D341Med (cell line): ENCODE measurements at regions not wholly inside any gene's neighbourhood (a gene's known extent, or its start where the extent isn't known, plus 50 kb on each side); places are given as distances from the start of the nearest gene placed in this dataset.

ENCODE experiments used
- DNase-seq: peaks from one replicate; pipeline ENCODE4 v3.0.0; 2012; ENCODE audit warnings: low spot score

DNA sequence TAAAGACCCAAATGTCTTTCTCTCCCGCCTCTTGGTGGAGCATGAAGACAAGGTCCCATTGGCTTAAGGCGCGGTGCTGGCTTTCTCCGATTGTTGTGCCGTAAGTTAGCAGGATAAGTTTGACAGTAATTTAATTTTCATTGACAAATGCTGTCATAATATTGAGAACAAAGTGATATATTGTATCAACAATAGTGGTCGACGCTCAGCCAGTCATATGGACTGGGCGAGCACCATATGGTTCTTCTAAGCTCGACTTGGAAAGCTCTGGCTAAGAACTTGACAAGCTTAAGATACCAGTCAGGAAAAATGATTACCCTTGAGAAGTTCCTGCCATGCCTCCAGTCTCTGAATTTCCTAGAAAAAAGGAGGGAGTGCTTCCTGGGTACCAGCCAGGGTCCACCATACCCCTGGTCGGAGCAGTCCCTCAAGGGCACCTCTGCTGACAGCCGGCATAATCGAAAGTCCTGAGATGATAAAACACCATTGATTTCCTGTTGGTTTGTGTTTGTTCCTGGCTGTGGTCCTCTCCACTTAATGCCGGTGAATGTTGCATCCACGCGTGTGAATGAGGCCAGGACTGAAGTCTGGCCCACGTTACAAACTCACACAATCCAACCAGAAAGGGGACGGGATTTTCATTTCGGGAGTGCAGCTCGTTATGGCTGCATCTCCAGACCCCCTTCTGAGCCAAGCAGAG is 262.1 kb downstream of the ZNF536 start:
- no peak for DNase-seq

DNA sequence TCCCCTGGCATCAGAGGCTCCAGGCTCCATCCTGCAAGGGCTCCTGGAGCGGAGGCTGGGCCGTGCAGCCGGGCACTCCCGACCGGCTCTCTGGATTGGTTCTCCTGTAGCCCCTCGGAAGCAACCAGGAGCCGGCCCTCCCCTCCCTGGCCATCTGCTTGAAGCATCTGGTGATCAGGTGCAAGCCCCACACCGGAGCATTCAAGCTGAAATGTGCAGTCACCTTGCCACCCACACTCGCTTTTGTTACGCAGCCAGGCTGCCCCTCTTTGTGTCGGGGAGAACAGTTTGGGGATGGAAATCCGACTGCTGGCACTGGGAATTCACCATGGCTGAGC is 258.8 kb downstream of the ZNF536 start:
- DNase-seq = peak; percentile 77

- DNase-seq = no peak
Observed at GRCh38 chr19:30630289-30631032, 258.3 kb downstream of the ZNF536 start.

DNA sequence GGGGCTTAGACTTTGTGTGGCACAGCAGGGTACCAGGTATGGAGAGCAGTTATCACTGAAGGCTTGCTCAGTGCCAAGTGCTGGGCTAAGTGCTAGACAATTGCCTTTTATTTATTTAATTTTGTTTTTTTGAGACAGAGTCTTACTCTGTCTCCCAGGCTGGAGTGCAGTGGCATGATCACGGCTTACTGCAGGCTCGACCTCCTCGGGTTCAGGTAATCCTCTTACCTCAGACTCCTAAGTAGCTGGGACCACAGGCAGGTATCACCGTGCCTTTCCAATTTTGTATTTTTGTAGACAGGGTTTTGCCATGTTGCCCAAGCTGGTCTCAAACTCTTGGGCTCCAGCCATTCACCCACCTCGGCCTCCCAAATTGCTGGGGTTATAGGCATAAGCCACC is 256.9 kb downstream of the ZNF536 start:
- DNase-seq = no peak

DNA sequence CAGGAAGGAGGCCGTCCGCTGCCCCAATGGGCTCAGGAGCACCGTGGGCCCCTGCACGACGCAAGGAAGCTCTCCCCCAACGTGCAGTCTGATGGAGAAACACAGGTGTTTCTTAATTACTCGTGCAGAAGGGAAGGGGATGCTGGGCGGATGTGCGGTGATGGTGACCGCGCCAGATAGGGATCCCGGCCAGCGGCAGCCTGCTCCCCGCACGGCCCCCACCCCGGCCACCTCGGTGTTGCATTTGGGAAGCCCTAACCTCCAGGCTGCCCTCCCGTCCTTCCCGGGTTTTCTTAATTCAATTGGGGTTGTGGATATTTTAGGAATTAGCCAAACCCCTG is 254.4 kb downstream of the ZNF536 start:
- DNase-seq = no peak

DNA sequence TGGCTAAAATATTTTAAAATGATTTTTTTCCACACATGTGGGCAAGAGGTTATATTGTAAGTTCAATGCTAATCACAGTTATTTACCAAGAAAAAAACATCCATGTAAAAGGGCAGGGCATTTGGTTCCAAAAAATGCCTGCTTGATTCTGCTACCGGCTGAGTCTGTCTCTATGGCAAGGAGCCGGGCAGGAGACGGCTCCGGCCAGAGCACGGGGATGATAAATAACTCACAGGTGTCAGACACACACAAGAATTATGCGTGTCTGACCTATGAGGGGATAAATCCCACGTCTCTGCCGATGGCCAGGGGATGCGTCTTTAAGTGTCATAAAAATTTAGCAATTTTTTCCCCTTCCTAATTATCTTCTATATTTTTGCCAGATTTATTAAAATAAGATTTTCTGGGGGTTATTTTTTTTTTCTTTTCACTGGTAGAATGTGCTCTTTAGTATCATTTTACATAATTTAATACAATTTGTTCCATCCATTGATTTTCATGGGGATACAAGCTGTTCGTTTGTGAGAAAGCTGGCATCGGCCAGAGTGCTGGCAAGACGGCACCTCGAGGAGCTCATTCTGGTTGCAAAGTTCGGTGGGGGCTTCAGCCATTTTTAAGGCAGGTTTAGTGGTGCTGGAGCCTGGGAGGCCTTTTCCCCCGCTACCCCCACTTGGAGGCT is 253.9 kb downstream of the ZNF536 start:
- DNase-seq = no peak

- DNase-seq = no peak
Observed at GRCh38 chr19:30622276-30622675, 250.1 kb downstream of the ZNF536 start.

DNA sequence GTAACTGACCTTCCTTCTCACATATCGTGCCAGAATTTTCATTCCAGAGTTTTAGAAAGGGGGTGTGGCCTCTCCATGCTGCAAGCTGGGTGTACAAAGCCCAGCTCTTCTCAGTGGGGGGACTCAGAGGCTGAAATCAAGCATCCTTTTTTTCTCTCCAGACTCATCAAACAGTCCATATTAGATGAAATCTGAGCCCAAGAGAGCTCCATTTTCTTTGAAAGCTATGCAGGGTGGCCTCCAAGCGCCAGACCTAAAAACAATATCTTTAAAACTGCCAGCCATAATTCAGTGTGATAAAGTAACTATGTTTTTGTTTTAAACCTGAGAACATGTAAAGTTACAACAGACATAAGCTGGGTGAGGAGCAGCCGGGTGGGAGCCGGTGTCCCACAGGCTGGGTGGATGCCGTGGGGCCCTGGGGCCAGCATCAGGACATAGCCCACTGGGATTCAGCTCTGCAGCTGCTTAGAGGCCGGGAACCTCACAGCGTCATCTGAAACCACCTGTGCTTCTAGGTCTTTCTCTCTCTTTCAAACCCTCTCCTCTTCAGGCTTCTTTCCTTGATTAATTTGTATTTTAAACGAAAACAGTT is 249.2 kb downstream of the ZNF536 start:
- no peak for DNase-seq

- DNase-seq = no peak
Observed at GRCh38 chr19:30620354-30620753, 248.2 kb downstream of the ZNF536 start.

GRCh38 chr19:30609656-30610270 is 237.6 kb downstream of the ZNF536 start:
- no peak for DNase-seq

GRCh38 chr19:30608471-30608870 is 236.3 kb downstream of the ZNF536 start:
- no peak for DNase-seq
